NCI-H1417 treated with DMSO at 0.1 percent for 48 hours (cell line): ENCODE measurements at regions not wholly inside any gene's neighbourhood (a gene's known extent, or its start where the extent isn't known, plus 50 kb on each side); places are given as distances from the start of the nearest gene placed in this dataset.

Experiments
- DNase-seq: peaks from one replicate; lab custom pipeline; 2025; lab: John Stamatoyannopoulos, UW

- no peak for DNase-seq
These were observed 50.7 kb upstream of the SPATA12 start for GRCh38 chr3:57009802-57010201.

GRCh38 chr3:57009367-57009766, 51.1 kb upstream of the SPATA12 start:
- DNase-seq: no peak

GRCh38 chr3:57007521-57008460, 52.7 kb upstream of the SPATA12 start:
- DNase-seq: no peak

- no peak for DNase-seq
These were observed 53.5 kb upstream of the SPATA12 start for GRCh38 chr3:57006949-57007419.

- no peak for DNase-seq
These were observed 54.2 kb upstream of the SPATA12 start for GRCh38 chr3:57006179-57006657.

GRCh38 chr3:57004229-57004628, 56.2 kb upstream of the SPATA12 start:
- no peak for DNase-seq

GRCh38 chr3:57003676-57004075, 56.8 kb upstream of the SPATA12 start:
- no peak for DNase-seq

- no peak for DNase-seq
These were observed 59.1 kb upstream of the SPATA12 start for GRCh38 chr3:57001356-57001755.

- no peak for DNase-seq
These were observed 60.5 kb upstream of the SPATA12 start for GRCh38 chr3:57000012-57000411.

GRCh38 chr3:56999547-56999946, 60.9 kb upstream of the SPATA12 start:
- DNase-seq: no peak

- no peak for DNase-seq
These were observed 62.4 kb upstream of the SPATA12 start for GRCh38 chr3:56998076-56998529.

- no peak for DNase-seq
These were observed 62.8 kb upstream of the SPATA12 start for GRCh38 chr3:56997675-56998074.

GRCh38 chr3:56997041-56997440, 63.4 kb upstream of the SPATA12 start:
- no peak for DNase-seq

GRCh38 chr3:56994391-56994790, 66.1 kb upstream of the SPATA12 start:
- DNase-seq: no peak

GRCh38 chr3:56990641-56991015, 69.8 kb upstream of the SPATA12 start:
- DNase-seq: no peak

GRCh38 chr3:56989977-56990640, 70.4 kb upstream of the SPATA12 start:
- no peak for DNase-seq

- DNase-seq: no peak
These were observed 71.1 kb upstream of the SPATA12 start for GRCh38 chr3:56989169-56989976.

- DNase-seq: no peak
These were observed 71.9 kb upstream of the SPATA12 start for GRCh38 chr3:56988458-56989168.

- DNase-seq: no peak
These were observed 73.1 kb upstream of the SPATA12 start for GRCh38 chr3:56987238-56987895.

- DNase-seq: no peak
These were observed 74.1 kb upstream of the SPATA12 start for GRCh38 chr3:56986347-56986746.

- DNase-seq: no peak
These were observed 74.6 kb upstream of the SPATA12 start for GRCh38 chr3:56985878-56986277.
